CD4-positive, alpha-beta T cell treated with Interleukin-6 at 100 ng/mL for 8 hours (primary cell): ENCODE measurements at regions not wholly inside any gene's neighbourhood (a gene's known extent, or its start where the extent isn't known, plus 50 kb on each side); places are given as distances from the start of the nearest gene placed in this dataset.

Experiments
- DNase-seq: peaks from one replicate; pipeline ENCODE4 v3.0.0-alpha.2; 2020; ENCODE audit warnings: mixed read lengths, low spot score

- DNase-seq, result no peak
Observed at GRCh38 chr12:125371033-125371432, 305.8 kb downstream of the AACS start.

DNA sequence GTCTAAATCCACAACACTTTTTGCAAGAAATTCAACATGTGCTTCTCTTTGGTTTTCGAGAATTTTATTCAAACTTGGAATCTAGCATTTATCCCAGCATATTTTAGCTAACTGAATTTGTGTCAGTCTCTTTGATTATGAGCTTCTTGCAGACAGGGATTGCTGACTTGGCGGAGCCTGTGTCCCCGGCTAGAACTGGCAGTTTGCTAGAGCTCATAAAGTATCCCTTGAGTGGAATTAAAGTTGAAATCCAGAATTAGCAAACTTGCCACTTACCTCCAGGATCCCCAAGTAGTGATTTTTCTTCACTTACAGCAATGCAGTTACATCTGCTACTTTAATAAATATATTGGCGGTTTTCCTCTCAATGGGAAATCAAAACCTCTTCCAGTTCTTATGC is 306.9 kb downstream of the AACS start:
- DNase-seq, result no peak

DNA sequence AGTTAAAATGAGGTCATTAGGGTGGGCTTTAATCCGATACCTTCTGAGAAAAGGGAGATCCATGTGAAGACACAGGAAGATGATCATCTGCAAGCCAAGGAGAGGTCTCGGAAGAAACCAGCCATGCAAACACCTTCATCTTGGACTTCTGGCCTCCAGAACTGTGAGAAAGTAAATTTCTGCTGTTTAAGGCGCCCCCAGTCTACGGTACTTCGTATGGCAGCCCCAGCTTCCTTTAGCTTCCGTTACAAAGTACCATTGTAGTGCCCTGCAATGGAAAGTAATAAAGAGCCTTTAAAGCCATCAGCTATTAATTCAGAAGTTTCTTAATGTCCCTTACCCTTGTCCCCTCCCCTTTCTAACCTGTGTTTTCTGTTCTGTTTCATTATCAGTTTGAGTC is 308.1 kb downstream of the AACS start:
- DNase-seq, result no peak

GRCh38 chr12:125376422-125376821 is 311.2 kb downstream of the AACS start:
- DNase-seq, result no peak

DNA sequence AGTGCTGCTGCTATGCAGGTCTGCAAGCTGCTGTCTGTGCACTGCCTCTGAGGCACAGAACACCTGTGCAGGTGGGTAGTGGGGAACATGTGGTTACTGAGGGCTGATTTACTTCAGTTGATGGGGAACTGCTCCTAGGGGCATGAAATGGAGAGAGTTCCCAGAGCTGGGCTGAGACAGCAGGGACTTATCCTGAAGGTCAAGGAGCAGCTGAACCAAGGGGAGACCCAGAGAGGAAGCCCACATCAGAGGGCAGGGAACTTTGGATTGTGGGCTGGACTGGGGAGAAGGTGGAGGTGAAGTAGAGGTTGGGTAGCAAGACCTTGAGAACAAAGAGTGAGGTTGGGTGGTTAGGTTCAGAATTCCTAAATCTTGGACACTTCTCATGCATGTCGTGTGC is 311.9 kb downstream of the AACS start:
- no peak for DNase-seq

- no peak for DNase-seq
Observed at GRCh38 chr12:125381373-125381772, 316.1 kb downstream of the AACS start.

DNA sequence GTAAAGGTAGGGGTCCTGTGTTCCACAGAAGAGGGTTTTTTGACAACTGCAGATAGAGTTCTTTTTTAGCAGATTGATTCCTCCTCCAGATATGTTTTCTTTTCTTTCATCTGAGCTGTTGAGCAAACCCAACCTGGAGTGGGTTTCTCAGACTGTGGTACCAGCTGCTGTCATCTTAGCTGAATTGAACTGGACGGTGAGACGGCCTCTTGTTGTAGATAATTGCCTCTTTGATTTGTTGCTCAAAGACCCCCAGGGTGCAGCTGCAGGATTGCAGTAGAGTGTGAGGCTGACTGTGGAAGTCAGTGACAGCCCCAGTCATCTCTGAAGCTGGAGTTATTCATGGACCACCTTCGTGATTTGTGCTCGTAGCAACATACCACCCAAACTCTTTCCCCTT is 317.7 kb downstream of the AACS start:
- no peak for DNase-seq

- DNase-seq, result no peak
Observed at GRCh38 chr12:125386652-125387051, 321.4 kb downstream of the AACS start.

GRCh38 chr12:125387206-125387605 is 322.0 kb downstream of the AACS start:
- no peak for DNase-seq

DNA sequence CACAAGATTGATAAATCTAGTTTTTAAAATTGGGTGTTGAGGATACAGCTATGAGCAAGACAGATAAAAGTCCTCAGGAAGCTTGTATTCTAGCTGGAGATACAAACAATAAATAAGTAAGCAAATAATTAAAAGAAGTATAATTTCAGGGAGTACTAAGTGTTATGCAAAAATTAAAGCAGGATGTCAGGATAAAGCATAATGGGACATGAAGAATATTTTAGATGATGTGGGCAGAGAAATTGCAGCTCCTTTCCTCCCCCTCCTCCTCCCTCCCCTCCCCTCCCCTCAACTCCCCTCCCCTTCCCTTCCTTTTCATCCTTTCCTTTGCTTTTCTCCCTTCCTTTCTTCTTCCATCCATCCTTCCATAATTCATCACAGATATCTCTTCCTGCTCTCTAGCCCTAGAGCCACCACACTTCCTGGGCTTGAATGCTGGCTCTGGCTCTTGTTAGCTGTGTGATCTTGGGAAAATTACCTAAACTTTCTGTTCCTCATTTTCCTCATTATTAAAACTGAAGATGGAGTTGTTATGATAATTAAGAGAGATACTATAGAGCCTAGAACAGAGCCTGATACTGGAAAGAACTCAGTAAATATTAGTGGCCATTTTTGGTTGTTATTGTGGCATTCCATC is 323.9 kb downstream of the AACS start:
- no peak for DNase-seq

DNA sequence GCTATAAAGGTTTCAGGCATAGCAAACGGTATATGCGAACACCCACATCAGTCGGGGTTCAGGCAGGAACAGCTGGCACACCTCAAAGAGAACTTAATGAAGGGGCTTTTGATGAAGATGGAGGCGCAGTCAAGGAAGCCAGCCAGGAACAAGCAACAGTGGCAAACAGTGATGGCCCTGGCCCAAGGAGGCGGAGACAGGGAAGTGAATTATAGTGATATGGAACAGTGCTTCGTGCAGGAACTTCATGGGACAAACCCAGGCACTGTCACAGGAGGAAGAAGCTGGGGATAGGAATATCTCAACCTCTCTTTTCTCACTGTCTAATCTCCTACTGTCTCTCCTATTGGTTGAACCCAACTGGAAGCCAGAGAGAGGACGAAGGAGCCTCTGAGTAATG is 328.3 kb downstream of the AACS start:
- no peak for DNase-seq

GRCh38 chr12:125395583-125396215 is 330.5 kb downstream of the AACS start:
- DNase-seq, result no peak

DNA sequence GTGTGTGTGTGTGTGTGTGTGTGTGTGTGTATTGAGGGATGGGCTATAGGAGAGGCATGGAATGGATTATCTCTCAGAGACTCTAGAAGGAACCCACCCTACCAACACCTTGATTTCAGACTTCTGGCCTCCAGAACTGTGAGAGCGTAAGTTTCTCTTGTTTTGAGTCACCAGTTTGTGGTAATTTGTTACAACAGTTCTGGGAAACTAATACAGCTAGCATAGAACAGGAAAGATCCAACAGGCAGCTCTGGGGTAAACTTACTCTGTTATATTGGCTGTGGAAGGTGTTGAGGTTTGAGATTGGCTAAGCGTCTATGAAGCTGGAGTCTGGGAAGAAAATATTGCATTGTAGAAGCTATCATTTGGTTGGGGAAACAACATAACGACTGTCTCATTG is 334.3 kb downstream of the AACS start:
- DNase-seq, result no peak

DNA sequence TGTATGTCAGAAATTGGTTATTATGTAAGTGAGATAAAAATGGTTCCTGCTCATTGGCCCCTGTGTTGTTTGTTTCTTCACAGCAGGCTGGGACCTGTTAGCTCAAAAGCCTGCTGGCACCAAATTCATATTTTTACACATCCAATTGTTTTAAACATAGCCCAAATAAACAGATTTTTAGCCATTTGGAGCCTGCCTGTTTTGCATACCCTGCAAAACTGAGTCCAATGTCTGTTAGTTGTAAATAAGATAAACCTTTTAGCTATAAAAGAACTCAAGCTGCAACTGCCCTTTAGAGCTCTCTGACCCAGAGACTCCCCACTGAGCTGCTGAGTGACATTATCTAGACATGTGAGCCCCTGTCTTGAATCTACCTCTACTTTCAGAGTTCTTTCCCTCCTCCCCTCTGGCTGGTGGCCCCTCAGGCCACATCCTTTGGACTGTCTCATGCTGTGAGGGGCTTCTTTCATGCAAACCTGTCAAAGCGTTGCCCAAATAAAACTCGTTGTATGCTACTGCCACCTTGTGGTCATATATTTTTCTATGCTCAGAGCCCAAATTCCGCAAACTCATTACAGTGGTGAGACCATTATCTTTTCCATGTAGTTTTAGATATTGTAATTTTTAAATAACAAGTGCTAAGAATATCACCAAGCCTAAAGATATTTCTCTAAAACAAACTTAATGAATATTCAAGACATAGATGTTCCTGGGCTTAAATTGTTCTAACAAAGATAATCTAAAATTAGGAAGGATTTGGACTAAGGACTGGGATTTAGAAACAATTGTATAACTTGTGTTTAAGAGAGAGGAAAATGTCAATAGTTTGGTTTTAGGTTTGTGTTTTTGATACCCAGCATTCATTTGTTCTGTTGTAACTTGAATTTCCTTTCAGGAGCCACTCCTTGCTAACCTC is 337.9 kb downstream of the AACS start:
- no peak for DNase-seq

DNA sequence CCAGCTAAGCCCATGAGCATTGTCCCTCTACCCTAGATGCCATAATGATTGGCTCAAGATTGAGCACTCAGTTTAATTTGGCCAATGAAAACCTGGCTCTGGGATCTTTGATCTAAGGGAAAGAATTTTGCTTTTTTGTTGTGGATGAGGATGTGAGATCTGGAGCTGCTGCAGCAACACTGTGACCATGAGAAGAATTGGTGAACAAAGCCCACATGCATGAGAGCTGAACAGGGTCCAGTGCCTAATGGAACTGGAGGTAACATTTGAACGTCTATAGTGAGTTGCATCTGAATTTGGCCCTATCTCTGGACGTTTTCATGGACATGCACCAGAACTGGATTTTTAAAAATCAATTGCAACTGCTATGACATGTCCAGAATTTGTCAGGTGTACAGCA is 338.6 kb downstream of the AACS start:
- DNase-seq, result no peak

DNA sequence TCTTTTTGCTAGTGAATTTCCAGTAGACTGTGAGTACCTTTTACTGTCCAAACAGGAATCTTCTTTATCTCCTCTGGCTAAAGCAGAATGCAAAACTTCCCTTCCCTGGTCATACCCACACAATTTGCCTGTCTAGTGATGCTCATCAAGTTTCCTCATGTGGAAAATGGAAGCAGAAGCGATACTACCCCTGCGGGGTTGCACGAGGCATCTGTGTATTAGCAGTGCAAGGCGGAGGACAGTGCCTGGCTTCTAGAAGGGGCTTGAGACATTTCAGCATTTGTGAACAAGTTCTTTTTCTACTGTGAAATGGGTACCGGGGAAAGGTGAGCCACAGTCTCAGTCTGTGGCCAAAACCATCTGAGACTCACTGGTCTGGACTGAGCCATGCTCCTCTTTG is 340.9 kb downstream of the AACS start:
- no peak for DNase-seq

GRCh38 chr12:125408718-125409117 is 343.5 kb downstream of the AACS start:
- DNase-seq, result no peak

DNA sequence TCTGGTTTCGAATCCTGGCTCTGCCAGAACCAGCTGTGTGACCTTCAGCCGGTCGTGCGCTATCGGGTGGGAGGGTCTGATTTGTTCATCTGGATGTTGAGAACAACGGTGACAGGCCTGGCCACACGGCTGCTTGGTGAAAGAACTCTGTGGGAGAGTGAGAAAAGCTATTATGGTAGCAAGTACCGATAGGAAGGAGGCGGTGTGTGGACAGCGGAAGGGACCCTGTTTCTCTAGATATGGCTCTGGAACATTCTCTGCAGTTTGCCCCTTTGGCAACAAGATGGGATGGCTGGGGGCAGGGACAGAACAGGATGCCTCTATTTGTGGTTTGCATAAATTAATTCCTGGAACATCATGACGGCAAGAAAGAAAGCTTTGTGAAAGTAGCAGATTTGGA is 347.3 kb downstream of the AACS start:
- no peak for DNase-seq

- DNase-seq, result no peak
Observed at GRCh38 chr12:125417446-125417845, 352.2 kb downstream of the AACS start.

DNA sequence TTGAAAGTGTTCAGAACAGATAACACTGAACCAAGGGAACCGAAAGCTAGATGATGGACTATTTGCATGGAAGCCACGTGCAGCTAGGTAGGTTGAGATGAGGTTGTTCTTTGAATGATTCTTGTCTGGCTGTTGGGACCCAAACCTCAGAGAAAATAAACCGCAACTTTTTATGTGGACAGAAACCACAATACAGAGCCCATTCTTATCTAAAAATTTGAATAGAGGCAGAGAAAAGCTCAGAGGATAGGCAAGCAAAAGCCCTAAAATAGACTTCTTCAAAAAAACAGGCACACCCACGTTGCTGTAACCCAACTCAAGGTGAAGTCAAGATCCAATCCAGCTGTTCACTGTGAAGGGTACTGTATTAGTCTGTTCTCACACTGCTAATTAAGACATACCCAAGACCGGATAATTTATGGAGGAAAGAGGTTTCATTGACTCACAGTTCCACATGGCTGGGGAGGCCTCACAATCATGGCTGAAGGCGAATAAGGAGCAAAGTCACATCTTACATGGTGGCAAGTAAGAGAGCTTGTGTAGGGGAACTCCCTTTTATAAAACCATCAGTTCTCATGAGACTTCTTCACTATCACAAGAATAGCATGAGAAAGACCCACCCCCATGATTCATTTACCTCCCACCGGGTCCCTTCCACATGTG is 353.8 kb downstream of the AACS start:
- no peak for DNase-seq

DNA sequence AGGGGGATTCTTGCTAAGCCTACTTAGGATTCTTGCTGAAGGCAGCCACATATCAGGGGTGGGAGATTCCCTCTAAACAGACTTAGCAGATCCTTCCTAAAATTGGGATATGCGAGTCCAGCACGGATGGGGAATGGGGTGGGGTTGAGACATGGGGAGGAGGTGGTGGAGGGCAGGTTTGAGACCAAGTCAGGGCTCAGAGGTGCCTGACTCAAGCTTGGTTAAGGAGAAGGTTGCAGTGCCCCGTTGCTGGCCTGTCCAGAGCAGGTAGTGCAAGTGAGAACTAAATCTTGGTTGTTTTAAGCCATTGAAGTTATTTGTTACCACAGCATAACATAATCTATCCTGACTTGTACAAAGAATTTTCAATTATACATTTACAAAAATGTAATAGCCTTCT is 359.7 kb downstream of the AACS start:
- DNase-seq, result no peak

DNA sequence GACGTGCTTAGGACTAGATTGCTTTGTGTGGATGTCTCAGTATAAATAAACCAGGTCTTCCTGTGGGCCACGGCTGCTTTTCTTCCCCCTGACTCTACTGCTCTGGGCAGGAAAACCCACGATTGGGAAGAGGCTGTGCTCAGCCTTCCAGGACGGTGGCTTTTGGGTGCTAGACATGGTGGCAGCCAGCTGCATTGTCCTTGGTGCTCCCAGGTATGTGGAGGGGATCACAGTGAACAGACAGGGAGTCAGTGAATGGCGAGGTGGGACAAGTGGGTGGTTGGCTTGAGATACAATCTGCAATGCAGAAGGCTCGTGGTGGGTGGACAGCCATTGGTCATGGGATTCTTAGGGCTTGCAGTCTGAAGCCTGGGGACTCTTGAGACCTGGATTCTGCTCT is 366.3 kb downstream of the AACS start:
- no peak for DNase-seq

- no peak for DNase-seq
Observed at GRCh38 chr12:125434131-125434530, 368.9 kb downstream of the AACS start.
